Esophagus mucosa (tissue), 1 donor: ENCODE measurements at regions not wholly inside any gene's neighbourhood (a gene's known extent, or its start where the extent isn't known, plus 50 kb on each side); places are given as distances from the start of the nearest gene placed in this dataset.

Experiments used
- ATAC-seq: fragments of 200-7000 bp; cut with Tn5 transposase; one replicate; pipeline ENCODE4 v1.9.1; 2020
- donor health status: DM: yes; HTN: yes; CAD: no.

DNA sequence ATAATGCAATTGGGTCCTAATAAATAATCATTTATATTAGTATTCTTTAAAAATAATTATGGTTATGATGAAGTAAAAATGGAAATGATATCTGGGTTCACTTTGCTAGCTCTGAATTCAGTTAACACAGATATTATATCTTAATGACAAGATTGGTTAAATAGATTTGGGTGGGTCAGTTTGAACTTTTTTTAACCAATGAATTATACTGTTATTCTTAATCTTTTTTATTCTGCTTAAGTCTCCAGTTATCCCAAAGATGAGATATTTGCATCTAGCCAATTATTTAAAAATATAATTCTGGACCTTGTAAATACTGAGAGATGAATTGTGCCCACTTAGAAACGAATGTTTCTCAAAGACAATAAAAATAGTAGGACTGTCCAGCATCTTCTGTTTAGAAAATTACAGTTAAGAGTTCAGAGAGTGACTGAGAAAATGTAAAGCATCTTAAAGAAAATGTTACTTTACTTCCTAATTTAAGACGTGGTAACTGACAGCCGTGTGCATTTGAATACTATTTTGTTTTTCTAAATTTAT, 345.2 kb downstream of the USP25 start:
- ATAC-seq: no peak

DNA sequence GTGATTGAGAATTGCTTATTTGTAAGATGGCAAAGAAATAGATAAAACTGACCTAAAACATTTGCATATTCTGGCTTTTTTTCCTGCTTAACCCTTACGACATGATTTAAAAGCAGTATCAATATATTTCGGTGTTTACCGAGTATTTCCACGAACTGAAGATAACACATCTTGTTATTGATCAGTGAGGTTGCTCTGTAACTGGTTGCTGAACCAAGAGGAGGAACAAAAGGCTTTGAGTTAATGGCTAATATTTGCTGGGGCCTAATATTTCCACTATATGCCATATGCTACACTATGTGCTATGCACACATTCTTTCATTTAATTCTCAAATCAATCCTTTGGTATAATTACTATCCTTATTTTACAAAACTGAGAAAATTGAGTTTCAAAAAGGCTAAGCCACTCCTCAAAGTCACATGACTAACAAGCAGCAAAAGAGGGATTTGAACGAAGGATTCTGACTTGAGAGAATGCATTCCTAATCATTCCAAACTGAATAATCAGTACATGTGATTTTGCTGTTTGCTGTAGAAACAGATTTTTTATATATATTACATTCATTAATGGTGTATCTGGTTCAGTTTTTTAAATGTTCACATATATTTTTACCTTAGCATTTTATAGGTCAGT, 346.0 kb downstream of the USP25 start:
- no peak for ATAC-seq

DNA sequence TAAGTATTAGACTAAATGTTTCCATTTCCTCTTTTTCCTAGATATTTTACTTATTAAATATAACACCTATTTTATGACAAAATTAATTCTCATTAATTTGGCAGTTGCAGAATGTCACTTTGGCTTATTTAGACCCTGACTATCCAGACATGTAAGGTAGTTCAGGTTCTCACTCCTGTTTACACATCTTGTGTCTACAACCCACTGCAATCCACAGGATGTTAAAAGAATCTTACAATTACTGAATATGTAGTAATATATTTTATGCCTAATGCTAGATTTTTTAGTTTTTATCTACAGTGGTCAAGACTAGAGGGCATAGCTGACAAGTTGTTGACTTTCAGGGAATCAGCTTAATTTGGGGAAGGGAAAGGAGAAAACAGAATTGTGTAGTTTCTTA, 346.7 kb downstream of the USP25 start:
- ATAC-seq: no peak

DNA sequence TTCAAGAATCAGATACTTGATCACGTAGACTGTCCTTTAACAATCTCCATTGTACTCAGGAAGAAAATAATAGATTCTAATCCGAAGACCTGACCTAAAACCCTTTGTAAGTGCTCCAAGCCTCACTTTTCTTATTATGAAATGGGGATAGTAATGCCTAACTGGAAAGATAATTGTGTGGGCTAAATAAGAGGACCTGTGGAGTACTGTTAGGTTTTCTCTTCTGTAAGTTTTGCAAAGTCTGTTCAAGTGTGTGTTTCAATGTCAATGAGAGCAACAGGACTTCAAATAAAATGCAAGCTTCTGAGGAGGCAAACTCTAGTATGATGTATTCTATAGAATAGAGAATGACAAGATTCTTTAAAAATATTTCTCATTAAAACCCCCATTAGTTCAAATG, 348.6 kb downstream of the USP25 start:
- ATAC-seq: no peak

DNA sequence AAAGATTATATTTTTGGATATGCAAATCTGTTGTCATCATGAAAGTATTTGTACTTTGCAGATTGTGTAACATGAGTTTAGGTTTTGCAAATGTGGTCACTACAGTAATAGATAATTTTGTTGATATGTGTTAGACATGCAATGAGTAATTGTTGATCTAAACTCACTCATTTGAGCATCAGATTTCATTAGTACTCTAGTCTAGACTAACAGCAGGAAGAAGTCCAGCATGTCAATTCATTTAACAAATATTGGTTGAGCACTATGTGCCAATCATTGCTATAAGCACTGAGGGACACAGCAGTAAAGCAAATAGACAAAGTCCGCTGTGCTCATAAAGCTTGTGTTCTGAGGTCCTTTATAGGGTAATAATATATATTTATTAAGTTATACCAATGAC, 350.0 kb downstream of the USP25 start:
- ATAC-seq: no peak

DNA sequence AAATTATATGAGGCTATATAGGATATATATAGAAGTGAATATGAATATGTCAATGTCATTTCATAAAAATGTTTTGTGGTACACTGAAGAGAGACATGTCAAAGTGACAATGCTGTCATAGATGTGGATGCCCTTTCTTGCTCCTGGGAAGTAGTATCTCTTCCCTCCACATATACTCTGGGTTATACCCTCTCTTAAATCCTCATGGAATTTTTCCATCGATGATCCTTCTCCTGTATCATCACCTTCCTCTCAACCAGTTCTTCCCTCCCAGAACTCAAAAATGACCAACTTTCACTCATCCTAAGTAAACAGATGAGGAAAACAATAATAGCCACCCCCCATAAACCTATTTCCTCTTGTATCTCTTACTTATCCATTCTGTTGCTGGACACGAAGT, 351.5 kb downstream of the USP25 start:
- no peak for ATAC-seq

DNA sequence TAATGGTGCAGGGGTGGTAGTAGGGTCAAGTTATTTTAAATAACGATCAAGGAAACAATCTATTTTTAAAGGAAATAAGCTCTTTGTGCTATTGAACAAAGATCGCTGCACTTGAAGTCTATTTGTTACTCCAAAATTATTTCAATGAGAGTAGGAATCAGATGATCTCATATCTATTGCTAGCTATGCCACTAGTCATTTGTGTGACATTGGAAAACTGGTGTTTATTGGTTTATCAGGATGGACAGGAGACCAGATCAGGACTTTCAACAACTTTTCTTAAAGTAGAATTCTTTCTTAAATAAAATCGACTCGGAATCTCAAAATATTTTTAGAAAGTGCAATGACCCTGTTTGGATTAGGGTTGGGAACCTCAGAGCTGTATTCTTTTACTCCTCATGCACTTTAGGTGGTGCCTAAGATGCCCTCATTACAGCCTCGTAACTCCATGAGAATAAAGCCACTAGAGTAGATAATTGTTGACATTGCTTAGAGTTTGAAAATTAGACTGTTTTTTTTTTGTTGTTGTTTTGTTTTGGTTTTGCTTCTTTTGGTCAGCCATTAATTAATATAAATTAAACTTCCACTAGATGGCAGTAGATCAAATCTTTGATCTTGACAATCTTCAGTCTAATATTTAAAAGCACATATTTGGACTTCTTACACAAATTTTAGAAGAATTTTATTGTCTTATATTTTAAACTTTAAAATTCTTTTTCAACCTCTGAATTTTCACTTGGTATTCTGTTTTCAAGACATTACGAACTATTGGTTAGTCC, 352.4 kb downstream of the USP25 start:
- ATAC-seq: no peak

DNA sequence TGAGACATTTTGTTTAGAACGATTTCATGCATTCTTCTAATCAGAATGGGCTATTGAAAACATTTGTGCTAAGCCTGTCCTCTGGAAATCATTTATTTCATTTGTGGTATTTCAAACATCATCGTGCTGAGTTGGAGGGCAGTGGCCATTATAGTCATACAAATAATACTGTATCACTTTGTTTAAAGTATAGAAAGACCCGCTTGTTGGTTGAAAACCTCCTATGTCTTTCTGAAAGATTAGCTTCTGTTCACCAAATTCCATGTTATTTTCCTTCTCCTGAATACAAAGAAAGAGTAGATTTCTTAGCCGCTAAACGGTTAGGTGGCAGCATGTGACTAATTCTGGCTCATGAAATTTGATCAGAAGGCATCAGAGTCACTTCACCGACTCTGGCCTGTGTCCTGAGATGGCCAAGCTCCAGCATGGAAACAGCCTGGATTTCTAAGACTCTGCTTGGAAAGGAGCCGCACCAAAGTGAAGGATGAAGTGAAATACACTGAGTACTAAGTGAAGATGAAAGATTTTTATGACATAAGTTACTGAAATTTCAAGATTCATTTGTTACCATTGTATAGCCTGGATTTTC, 355.1 kb downstream of the USP25 start:
- ATAC-seq: no peak

DNA sequence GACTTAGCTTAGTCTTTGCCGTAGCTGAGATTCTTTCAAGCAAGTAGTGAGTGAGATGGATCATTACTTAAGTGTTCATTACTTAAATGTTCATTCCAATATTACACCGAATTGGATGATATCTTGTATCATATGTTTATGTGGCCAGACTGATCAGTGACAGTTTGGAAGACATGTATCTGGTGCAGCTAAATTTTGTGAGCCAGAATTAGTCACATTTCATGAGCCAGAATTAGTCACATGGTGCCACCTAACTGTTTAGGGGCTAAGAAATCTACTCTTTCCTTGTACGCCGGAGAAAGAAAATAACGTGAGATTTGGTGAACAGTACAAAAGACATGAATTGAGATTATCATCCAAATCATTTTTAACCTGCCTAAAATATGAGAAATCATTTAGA, 355.6 kb downstream of the USP25 start:
- no peak for ATAC-seq

DNA sequence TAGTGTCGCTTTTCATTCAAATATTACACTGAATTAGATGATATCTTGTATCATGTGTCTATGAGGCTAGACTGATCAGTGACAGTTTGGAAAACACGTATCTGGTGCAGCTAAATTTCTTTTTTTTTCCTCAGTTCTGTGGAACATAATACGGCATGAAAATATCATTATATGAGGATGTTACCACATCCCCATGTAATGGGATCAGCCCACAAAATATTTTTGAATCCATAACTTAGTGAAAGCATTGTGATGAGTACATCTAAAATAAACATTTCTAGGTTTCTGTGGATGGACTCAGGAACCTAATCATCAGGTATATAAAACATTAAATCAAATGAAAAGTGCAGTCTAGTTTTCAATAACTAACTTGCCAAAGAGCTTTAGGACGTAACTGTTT, 356.3 kb downstream of the USP25 start:
- ATAC-seq: no peak

DNA sequence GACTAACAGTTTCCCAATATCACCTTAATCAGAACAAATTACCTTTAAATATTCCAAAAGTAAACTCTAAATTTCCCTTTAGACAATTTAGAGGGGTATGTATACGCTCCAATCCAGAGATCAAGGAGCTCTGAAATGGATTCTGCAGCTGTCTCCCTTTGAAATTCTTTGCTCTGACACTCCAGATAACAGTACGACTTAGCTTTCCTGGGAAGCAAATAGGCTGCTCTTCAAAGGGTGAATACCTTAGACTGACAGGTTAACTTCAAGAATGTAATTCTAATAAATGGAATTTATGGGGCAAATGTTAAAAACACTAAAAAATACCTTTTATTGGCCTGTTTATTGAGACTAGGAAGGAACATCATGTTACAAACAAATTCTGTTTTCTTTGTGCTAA, 357.2 kb downstream of the USP25 start:
- ATAC-seq: no peak

DNA sequence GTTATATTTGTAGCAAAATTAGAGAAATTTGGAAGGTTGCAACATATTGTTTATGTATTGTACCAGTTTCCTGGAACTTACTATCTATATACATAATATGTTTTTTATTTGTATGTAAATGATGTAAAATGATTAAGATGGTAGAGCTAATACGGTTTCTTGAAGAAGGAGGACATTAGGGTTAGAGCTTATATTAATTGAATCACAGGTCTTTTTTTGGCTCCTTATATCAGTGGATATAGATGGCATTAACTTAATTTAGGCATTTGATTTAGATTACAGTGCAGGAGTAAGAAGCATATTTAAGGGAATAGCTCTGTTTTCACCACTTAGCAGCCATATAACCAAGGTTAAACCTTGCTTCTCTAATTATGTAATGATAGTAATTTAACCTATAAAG, 357.7 kb downstream of the USP25 start:
- ATAC-seq: no peak

DNA sequence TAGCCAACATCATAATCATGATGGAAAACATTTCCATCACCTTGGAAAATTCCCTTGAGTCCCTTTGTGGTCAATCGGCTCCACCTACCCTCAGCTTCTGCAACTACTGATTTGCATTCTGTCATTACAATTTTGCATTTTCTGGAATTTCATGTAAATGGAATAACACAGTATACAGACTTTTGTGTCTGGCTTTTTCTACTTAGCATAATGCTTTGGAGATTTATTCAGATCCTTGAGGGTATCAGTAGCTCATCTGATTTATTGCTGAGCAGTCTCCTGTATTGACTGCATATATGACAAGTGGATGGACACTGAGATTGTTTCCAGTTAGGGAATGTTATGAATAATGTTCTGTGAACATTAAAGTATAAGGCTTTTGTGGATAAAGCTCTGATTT, 358.3 kb downstream of the USP25 start:
- ATAC-seq: no peak

DNA sequence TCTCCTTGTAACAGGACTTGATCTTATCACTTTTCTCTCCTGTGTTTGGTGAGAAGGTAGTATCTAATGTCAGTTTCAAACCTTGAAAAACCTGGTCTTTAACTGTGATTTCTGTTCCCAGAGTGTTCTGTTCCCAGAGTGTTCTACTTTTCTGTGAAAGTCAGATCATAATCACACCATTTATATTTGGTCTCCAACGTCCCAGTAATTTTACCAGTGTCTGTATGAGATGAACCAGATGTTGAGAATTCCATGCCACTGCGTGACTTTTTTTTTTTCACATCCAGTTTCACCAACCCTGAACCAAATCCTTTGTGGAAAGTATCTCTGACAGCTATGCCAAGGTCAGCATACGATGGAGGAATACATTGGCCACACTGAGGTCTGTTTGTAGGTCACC, 365.2 kb downstream of the USP25 start:
- no peak for ATAC-seq

DNA sequence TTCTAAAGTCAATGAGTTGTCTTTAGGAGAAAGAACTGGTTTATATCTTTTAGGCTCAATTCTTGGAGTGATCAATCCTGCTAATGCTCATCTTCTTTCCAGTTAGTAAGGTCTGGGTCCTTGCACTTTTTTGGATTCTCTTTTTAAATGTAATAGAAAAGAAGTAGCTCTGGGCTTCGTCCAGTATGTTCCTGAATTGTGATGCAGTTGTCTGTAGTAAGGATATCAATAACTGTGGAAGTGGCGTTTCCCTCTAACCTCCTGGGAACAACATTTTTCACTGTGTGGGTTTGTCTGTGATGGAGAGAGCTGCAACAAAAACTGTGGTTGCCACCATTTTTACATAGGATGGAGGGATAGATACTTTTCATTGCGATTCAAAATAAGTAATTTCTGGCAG, 367.2 kb downstream of the USP25 start:
- ATAC-seq: no peak

DNA sequence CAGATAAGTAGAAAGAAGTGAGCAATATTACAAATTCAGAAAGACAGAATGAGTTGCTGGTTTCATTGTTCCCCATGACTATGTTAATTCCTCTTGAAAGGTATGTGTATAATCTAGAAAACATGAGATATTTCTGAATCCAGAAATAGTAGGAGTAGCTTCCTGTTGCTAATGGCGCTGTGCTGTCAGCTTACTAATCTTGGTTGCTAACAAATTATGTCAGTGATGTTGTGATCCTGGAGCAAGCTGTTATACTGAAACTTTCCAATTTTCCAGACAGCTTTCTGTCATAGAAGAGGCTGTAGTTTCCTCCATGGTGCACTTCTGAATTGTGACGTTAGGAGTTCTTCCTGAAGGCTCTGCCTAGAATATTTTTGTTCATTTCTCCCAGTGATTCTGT, 372.3 kb downstream of the USP25 start:
- ATAC-seq: no peak

DNA sequence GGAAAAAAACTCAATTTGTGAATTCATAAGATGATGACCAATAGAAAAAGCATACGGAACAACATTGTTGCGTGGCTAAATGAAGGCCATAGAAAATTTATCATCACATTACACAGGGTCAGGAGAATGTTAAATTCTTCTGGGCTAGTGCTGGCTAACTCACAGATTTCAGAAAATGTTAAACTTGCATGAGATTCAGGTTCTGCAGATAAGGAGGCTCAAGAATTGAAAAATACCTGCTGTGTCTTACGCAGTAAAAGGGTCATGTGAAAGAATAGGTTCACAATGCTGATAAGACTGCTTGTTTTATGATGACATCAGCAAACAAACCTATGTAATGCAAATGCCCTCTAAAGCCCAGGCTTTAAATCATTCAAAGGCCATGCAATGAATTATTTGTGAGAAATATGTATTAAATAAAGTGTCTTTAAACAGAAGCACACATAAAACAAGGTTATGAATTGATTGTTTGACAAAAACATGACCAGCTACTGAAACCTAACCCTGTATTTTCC, 378.8 kb downstream of the USP25 start:
- ATAC-seq: no peak

DNA sequence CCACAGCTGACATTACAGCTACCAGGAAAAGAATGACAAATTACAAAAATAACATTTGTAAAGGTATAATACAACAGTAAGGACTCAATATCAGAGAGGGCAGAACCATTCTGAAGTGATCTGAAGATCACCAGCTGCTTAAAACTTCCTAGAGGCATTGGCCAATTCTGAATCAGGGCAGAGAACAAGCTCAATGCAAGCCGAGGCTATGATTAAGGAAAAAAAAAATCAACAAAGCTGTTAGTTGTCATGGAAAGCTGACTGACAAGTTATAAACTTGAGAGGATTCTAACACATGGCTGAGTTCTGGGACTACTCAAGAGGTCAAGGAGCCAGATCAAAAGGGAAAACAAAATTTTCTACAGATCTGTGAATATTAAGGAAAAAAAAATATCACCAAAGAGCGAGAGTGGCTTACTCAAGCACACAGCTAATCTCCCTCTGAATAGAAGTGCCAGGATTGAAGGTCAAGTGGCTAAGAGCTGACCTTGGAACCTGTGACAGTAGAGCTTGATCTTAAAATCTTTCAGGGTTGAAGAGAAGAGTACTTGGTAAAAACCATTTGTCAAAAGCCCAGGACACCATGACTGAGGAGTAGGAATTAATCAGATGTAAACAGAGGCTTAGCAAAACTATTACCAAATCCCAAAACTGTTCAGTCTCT, 383.4 kb downstream of the USP25 start:
- ATAC-seq: no peak

DNA sequence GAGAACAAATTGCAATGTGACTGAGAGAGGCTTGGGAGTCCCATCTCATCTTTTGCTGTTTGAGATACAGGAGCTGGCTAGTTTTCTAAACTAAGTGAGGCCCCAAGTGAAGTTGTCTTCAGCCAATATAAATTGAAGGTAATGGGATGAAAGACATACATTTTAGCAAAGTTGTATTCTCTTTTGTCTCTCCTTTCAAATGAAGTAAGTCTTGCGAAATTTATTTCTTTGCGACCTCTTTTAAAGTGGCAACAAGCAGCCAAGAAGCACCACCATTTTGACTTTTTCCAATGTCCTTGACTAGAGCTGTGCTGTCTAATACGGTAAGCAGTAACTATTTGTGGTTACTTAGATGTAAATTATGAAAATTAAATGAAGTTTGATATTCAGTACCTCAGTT, 385.7 kb downstream of the USP25 start:
- no peak for ATAC-seq

DNA sequence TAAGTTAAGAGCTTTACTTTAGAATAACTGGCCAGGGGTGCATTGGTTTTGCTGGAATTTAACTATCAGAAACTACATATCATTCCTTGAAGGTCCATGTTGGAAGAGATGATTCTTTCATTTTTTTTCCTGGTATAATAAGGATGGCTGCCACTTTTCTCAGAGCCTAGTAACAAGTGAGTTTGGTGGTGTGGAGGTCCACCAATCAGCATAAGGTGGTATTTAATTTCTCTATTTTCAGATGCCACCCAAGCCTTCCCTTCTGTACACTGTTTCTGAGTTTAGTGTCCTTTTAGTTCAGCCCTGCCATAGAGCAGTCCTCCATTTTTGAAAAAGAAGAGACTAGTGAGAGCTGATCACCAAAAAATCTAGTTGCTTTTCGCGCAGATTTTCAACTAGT, 386.3 kb downstream of the USP25 start:
- ATAC-seq: no peak

DNA sequence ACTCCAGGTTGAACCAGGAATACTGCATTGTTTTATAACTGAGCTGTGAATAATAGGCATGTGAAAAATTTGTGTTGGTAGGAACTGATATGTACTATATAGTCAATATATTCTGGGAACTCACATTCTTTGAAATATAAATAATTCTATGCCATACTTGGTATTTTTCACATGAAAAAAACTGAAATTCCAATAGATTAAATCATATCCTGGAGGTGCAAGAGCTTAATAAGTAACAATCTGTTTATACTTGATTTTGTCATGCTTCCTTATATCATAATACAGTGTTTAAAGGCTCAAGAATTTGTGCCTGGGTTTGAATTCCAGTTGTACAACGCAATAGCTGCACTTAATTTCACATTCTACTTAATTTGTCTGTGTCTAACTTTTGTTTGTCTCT, 387.0 kb downstream of the USP25 start:
- no peak for ATAC-seq

DNA sequence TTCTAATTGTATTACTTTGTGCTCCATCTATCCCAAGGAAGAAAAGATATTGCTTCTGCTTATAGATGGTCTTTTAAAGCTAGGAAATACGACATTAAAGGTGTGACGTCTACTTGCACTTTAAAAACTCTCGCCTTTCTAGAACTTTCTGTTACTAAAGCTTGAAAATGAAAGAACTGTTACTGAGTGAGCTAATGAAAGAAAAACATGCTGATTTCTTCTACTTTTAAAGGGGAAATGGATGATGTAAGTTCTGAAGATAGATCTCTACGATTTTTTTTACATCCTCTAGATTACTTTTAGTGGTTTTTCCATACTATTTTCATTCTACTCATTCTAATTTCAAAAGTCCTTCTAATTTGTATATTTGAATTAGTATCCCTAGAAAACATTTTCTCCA, 387.5 kb downstream of the USP25 start:
- ATAC-seq: no peak
